SK-N-SH treated with all-trans-retinoic acid at 6 μM for 48 hours (cell line): ENCODE measurements at regions not wholly inside any gene's neighbourhood (a gene's known extent, or its start where the extent isn't known, plus 50 kb on each side); places are given as distances from the start of the nearest gene placed in this dataset.

Source experiments
- ATAC-seq: fragments of 200-7000 bp; cut with Tn5 transposase; 3 replicates; pipeline ENCODE4 v1.9.1; 2020; ENCODE audit warnings: mild to moderate bottlenecking, moderate library complexity
- ARNTL ChIP-seq: fragments of 450-650 bp; formaldehyde crosslinking; IDR thresholded peaks from 2 replicates; pipeline ENCODE4 v1.5.0; 2020; ENCODE audit warnings: low read depth, mild to moderate bottlenecking, moderate library complexity, borderline replicate concordance
- BACH2 ChIP-seq: fragments of 250-450 bp; sonication (Bioruptor Pico); IDR thresholded peaks from 2 replicates; pipeline ENCODE4 v1.9.0; 2021; ENCODE audit warnings: mild to moderate bottlenecking, borderline replicate concordance
- CSDC2 ChIP-seq: fragments of 250-450 bp; sonication (Bioruptor Pico); IDR thresholded peaks from 2 replicates; pipeline ENCODE4 v1.5.0; 2020; ENCODE audit warnings: mild to moderate bottlenecking, moderate library complexity
- CSRNP3 ChIP-seq: fragments of 250-450 bp; sonication (Bioruptor Pico); IDR thresholded peaks from 2 replicates; pipeline ENCODE4 v1.5.1; 2021; ENCODE audit warnings: mild to moderate bottlenecking, moderate library complexity
- ESRRG ChIP-seq: fragments of 250-450 bp; sonication (Bioruptor Pico); IDR thresholded peaks from 2 replicates; pipeline ENCODE4 v1.6.1; 2021; ENCODE audit warnings: mild to moderate bottlenecking
- ISL1 ChIP-seq: fragments of 250-450 bp; sonication (Bioruptor Pico); IDR thresholded peaks from 2 replicates; pipeline ENCODE4 v2.1.2; 2022; ENCODE audit warnings: mild to moderate bottlenecking, moderate library complexity
- PPARA ChIP-seq: fragments of 250-450 bp; sonication (Bioruptor Pico); IDR thresholded peaks from 2 replicates; pipeline ENCODE4 v1.5.0; 2020; ENCODE audit warnings: mild to moderate bottlenecking, borderline replicate concordance
- RARB ChIP-seq: fragments of 250-450 bp; sonication (Bioruptor Pico); IDR thresholded peaks from 2 replicates; pipeline ENCODE4 v1.8.0; 2021; ENCODE audit warnings: mild to moderate bottlenecking, moderate library complexity
- SNAI2 ChIP-seq: fragments of 250-450 bp; sonication (Bioruptor Pico); IDR thresholded peaks from 2 replicates; pipeline ENCODE4 v1.5.0; 2020; ENCODE audit warnings: mild to moderate bottlenecking, moderate library complexity
- TCF4 ChIP-seq: fragments of 250-450 bp; sonication (Bioruptor Pico); IDR thresholded peaks from 2 replicates; pipeline ENCODE4 v1.8.0; 2021; ENCODE audit warnings: mild to moderate bottlenecking, moderate library complexity, borderline replicate concordance
- TOX ChIP-seq: fragments of 250-450 bp; sonication (Bioruptor Pico); IDR thresholded peaks from 2 replicates; pipeline ENCODE4 v1.8.0; 2021; ENCODE audit warnings: mild to moderate bottlenecking, moderate library complexity, borderline replicate concordance
- ZC3H10 ChIP-seq: fragments of 250-450 bp; sonication (Bioruptor Pico); IDR thresholded peaks from 2 replicates; pipeline ENCODE4 v1.5.1; 2021; ENCODE audit warnings: mild to moderate bottlenecking, moderate library complexity
- ZFP3 ChIP-seq: fragments of 250-450 bp; sonication (Bioruptor Pico); IDR thresholded peaks from 2 replicates; pipeline ENCODE4 v1.5.0; 2020; ENCODE audit warnings: mild to moderate bottlenecking, moderate library complexity
- ZNF565 ChIP-seq: fragments of 450-650 bp; formaldehyde crosslinking; conservative IDR thresholded peaks from 2 replicates; pipeline ENCODE4 v1.5.0; 2020; ENCODE audit warnings: low read depth, mild to moderate bottlenecking, moderate library complexity
- ZNF70 ChIP-seq: fragments of 450-650 bp; formaldehyde crosslinking; IDR thresholded peaks from 2 replicates; pipeline ENCODE4 v1.5.0; 2020; ENCODE audit warnings: mild to moderate bottlenecking, moderate library complexity
- ZNF8 ChIP-seq: fragments of 450-650 bp; formaldehyde crosslinking; IDR thresholded peaks from 2 replicates; pipeline ENCODE4 v1.5.0; 2020; ENCODE audit warnings: mild to moderate bottlenecking, moderate library complexity
- TF ChIP-seq, protein P1 (sequence below): fragments of 250-450 bp; sonication (Bioruptor Pico); IDR thresholded peaks from 2 replicates; pipeline ENCODE4 v1.8.0; 2021; ENCODE audit warnings: low read depth, mild to moderate bottlenecking, moderate library complexity, borderline replicate concordance
- TF ChIP-seq, protein P2 (sequence below): fragments of 250-450 bp; sonication (Bioruptor Pico); IDR thresholded peaks from 2 replicates; pipeline ENCODE4 v1.5.0; 2020; ENCODE audit warnings: mild to moderate bottlenecking, moderate library complexity
- TF ChIP-seq, protein P3 (sequence below): fragments of 250-450 bp; sonication (Bioruptor Pico); IDR thresholded peaks from 2 replicates; pipeline ENCODE4 v1.8.0; 2020; ENCODE audit warnings: mild to moderate bottlenecking, moderate library complexity, borderline replicate concordance
- TF ChIP-seq, protein P4 (sequence below): fragments of 250-450 bp; sonication (Bioruptor Pico); IDR thresholded peaks from 2 replicates; pipeline ENCODE4 v1.5.1; 2020; ENCODE audit warnings: low read depth, mild to moderate bottlenecking, moderate library complexity

DNA sequence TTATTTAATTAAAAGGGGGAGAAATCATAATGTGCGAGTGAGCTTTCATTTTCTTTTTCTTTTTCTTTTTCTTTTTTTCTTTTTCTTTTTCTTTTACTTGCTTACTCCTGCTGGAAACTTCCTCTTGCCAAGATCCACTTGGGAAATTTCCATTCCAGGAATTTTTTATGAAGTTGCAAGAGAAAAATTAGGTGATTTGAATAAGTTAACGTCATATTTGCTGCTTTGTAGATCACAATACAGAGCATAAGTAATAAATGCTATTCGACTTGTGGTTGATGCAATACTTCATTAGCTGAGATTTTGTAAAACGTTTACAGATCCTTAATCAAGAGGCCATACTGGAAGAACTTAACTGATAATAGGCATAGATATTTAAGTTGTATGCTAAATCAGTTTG lies 354.7 kb upstream of the SMIM21 start:
- TF ChIP-seq, protein P1, sequence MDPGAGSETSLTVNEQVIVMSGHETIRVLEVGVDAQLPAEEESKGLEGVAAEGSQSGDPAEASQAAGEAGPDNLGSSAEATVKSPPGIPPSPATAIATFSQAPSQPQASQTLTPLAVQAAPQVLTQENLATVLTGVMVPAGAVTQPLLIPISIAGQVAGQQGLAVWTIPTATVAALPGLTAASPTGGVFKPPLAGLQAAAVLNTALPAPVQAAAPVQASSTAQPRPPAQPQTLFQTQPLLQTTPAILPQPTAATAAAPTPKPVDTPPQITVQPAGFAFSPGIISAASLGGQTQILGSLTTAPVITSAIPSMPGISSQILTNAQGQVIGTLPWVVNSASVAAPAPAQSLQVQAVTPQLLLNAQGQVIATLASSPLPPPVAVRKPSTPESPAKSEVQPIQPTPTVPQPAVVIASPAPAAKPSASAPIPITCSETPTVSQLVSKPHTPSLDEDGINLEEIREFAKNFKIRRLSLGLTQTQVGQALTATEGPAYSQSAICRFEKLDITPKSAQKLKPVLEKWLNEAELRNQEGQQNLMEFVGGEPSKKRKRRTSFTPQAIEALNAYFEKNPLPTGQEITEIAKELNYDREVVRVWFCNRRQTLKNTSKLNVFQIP (CRISPR knock-in tag): no peak
- no peak for TF ChIP-seq ESRRG (CRISPR knock-in tag)
- TF ChIP-seq CSRNP3: no peak
- TF ChIP-seq SNAI2 (CRISPR knock-in tag): no peak
- no peak for TF ChIP-seq ZFP3 (CRISPR knock-in tag)
- TF ChIP-seq ZC3H10 (CRISPR knock-in tag): no peak
- TF ChIP-seq ZNF8 (CRISPR knock-in tag): no peak
- no peak for TF ChIP-seq PPARA (CRISPR knock-in tag)
- no peak for TF ChIP-seq ZNF70 (CRISPR knock-in tag)
- no peak for TF ChIP-seq ARNTL
- TF ChIP-seq, protein P2, sequence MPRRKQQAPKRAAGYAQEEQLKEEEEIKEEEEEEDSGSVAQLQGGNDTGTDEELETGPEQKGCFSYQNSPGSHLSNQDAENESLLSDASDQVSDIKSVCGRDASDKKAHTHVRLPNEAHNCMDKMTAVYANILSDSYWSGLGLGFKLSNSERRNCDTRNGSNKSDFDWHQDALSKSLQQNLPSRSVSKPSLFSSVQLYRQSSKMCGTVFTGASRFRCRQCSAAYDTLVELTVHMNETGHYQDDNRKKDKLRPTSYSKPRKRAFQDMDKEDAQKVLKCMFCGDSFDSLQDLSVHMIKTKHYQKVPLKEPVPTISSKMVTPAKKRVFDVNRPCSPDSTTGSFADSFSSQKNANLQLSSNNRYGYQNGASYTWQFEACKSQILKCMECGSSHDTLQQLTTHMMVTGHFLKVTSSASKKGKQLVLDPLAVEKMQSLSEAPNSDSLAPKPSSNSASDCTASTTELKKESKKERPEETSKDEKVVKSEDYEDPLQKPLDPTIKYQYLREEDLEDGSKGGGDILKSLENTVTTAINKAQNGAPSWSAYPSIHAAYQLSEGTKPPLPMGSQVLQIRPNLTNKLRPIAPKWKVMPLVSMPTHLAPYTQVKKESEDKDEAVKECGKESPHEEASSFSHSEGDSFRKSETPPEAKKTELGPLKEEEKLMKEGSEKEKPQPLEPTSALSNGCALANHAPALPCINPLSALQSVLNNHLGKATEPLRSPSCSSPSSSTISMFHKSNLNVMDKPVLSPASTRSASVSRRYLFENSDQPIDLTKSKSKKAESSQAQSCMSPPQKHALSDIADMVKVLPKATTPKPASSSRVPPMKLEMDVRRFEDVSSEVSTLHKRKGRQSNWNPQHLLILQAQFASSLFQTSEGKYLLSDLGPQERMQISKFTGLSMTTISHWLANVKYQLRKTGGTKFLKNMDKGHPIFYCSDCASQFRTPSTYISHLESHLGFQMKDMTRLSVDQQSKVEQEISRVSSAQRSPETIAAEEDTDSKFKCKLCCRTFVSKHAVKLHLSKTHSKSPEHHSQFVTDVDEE (CRISPR knock-in tag): no peak
- TF ChIP-seq BACH2: no peak
- TF ChIP-seq ISL1 (CRISPR knock-in tag): no peak
- no peak for TF ChIP-seq ZNF565 (CRISPR knock-in tag)
- TF ChIP-seq TCF4: no peak
- no peak for TF ChIP-seq TOX
- TF ChIP-seq, protein P3, sequence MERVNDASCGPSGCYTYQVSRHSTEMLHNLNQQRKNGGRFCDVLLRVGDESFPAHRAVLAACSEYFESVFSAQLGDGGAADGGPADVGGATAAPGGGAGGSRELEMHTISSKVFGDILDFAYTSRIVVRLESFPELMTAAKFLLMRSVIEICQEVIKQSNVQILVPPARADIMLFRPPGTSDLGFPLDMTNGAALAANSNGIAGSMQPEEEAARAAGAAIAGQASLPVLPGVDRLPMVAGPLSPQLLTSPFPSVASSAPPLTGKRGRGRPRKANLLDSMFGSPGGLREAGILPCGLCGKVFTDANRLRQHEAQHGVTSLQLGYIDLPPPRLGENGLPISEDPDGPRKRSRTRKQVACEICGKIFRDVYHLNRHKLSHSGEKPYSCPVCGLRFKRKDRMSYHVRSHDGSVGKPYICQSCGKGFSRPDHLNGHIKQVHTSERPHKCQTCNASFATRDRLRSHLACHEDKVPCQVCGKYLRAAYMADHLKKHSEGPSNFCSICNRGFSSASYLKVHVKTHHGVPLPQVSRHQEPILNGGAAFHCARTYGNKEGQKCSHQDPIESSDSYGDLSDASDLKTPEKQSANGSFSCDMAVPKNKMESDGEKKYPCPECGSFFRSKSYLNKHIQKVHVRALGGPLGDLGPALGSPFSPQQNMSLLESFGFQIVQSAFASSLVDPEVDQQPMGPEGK (CRISPR knock-in tag): no peak
- TF ChIP-seq, protein P4, sequence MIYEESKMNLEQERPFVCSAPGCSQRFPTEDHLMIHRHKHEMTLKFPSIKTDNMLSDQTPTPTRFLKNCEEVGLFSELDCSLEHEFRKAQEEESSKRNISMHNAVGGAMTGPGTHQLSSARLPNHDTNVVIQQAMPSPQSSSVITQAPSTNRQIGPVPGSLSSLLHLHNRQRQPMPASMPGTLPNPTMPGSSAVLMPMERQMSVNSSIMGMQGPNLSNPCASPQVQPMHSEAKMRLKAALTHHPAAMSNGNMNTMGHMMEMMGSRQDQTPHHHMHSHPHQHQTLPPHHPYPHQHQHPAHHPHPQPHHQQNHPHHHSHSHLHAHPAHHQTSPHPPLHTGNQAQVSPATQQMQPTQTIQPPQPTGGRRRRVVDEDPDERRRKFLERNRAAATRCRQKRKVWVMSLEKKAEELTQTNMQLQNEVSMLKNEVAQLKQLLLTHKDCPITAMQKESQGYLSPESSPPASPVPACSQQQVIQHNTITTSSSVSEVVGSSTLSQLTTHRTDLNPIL: no peak
- TF ChIP-seq, all 23 proteins: peak for 0

GRCh38 chr18:75779910-75780309 lies 352.4 kb upstream of the SMIM21 start:
- ATAC-seq: no peak
- TF ChIP-seq PPARA (CRISPR knock-in tag) (no peak), ISL1 (CRISPR knock-in tag) (no peak), TOX (no peak), ARNTL (no peak), RARB (no peak), ZNF565 (CRISPR knock-in tag) (no peak), ZFP3 (CRISPR knock-in tag) (no peak), CSRNP3 (no peak), CSDC2 (no peak), BACH2 (no peak), ZNF8 (CRISPR knock-in tag) (no peak)
- TF ChIP-seq, protein P4: no peak
- TF ChIP-seq, protein P2 (CRISPR knock-in tag): no peak

More for the DNA sequence above, 354.7 kb upstream of the SMIM21 start:
- ATAC-seq: no peak
